ENCODE measurements at regions not wholly inside any gene's neighbourhood (a gene's known extent, or its start where the extent isn't known, plus 50 kb on each side); places are given as distances from the start of the nearest gene placed in this dataset.

- no peak for DNase-seq
Observed at GRCh38 chr11:82365351-82365750, 368.3 kb downstream of the FAM181B start.

- no peak for DNase-seq
Observed at GRCh38 chr11:82356316-82356715, 377.3 kb downstream of the FAM181B start.

GRCh38 chr11:82355313-82355823 is 378.3 kb downstream of the FAM181B start:
- no peak for DNase-seq

DNA sequence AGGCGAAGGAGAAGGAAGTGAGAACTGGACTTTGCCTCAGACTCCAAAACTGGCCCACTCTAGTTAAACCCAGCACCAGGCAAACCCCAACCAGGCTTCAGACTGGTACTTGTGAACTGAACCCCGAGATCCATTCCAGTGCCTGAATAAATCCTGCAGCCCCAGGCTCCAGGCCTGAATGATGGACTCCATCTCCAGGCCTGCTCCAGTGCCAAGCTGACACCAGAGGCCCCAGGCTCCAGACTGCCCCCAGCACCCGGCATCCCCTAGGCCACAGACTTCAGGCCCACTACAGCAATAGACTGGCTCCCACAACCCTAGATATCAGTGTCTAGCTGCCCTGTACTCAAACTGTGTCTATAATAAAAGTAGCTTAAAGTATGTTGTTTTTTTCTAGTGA is 406.8 kb downstream of the FAM181B start:
- DNase-seq: no peak

- no peak for DNase-seq
Observed at GRCh38 chr11:82321206-82321605, 412.5 kb downstream of the FAM181B start.

GRCh38 chr11:82315093-82315492 is 418.6 kb downstream of the FAM181B start:
- no peak for DNase-seq

DNA sequence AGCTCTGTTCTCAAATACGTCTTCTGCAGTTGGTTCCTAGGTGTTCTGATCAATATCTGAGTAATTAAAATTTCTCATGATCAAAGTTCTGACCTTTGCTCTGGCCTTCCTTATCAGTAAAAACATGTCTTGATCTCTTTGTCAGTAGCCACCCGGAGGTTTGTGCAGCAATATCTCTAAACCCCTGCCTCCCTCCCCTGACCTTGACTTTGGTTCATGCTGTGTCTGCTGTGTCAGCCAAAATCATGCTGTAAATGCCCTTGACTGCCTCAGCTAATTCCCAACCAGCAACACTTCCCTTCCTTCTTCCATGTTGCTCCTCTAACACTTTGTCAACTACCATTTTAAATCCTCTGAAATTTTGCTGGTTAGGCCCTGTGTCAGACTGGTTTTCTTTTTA is 424.7 kb downstream of the FAM181B start:
- DNase-seq: no peak

DNA sequence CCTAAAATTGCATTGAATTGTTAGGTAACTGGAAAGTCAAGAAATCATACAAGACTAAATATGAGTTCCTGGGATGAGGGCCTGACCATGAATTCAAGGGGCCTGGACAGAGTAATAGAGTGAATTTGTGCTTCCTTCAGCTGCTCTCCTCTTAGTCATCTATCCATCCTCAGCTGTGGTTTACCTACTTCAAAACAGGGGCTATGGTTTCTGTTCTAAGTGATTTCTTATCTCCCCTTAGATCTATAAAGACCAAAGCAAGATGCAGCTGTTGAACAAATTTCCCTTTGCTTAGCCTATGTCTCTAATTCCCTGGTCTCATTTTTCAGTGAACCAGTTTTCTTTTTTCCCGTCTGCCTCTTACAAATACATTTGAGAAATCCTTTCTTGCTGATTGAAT is 428.5 kb downstream of the FAM181B start:
- no peak for DNase-seq

- no peak for DNase-seq
Observed at GRCh38 chr11:82303671-82304070, 430.0 kb downstream of the FAM181B start.

GRCh38 chr11:82288471-82288870 is 445.2 kb downstream of the FAM181B start:
- no peak for DNase-seq

DNA sequence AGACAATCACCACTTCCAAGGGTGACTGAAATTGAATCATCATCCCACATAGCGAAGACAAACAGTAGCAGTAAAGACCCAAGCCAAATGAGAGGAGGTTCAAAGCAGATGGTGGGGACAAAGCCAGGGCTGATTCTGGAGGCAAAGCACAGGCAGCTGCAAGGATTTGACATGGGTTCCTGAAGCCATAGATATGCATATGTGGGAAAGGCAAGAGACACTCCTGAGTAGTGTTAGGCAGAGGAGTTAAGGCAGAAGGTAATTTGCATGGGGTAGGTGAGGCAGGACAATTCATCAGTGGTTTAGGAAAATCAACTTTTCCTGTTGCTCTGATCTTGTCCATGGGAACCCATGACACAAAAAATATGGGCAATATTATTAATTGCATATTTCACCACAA is 462.8 kb downstream of the FAM181B start:
- DNase-seq: no peak

DNA sequence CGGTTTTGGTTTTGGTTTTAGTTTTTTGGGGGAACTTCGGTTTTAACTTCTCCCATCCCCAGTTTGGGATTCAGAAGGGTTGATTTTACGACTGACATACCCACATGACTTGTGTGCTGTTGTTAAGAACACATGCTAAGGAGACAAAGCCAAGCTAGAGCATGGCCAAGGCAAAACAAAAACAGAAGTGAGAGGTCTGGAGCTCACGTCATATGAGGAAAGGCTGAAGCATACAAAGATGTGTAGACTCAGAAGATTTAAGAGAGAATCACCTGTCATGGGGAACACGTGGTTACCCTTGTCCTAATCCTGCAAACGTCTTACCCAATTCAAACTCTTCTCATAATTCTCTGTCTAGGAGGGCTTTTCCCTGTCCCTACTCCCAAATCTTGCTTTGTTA is 465.0 kb downstream of the FAM181B start:
- no peak for DNase-seq

- DNase-seq: no peak
Observed at GRCh38 chr11:82267186-82267585, 466.5 kb downstream of the FAM181B start.

DNA sequence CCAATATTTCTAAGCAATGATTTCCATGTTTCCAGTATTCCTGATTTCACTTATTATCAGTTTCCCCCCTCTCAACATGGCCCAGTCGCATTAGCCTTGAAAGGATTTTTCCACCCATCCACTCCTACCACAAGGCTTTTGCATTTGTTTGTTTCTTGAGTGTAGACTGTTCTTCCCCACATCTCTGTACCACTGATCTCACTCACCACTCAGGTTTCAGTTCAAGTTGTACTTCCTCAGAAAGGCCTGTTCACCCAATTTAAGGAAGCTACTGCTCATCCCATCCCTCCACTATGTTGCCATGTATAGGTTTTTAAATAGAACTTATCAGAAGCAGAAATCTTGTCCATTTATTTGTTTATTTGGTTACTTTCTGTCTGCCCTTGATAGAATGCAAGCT is 472.3 kb downstream of the FAM181B start:
- DNase-seq: no peak

- DNase-seq: no peak
Observed at GRCh38 chr11:82250047-82250446, 483.6 kb downstream of the FAM181B start.

DNA sequence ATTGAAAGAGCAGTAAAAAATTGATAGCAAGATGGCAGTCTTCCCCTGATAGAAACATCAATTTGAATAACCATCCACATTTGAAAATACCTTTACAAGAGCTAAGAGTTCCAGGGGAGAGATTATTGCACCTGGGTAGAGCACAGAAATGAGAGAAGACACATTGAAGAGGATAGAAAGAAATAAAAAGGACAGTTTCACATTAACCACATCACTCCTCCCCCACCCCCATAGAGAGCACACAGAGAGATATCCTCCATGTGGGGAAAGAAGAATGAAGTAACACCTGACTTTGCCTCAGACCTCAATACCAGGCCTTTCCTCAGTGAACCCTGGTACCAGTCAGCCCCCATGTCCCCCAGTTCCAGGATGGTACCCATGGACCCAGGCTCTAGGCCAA is 486.7 kb downstream of the FAM181B start:
- DNase-seq: no peak

DNA sequence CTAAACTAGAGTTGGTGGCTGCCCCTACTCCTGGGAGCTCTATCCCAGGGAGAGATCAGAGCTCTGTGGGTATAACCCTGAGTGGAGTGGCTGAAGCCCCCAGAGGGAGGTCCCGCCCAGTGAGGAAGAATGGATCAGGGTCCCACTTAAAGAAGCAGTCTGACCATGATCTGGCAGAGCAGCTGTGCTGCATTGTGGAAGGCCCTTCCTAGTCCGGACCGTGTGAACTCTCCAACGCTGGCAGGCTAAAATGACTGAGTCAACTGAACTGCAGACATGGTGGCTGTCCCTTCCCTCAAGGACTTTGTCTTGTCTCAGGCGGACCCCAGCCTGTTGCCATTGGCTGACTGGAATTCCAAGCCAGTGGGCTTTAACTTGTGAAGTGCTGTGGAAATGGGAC is 494.2 kb downstream of the FAM181B start:
- DNase-seq: no peak

GRCh38 chr11:82234256-82234655 is 499.4 kb downstream of the FAM181B start:
- no peak for DNase-seq

GRCh38 chr11:82233201-82233600 is 500.5 kb downstream of the FAM181B start:
- no peak for DNase-seq

- DNase-seq: no peak
Observed at GRCh38 chr11:82229341-82229740, 504.3 kb downstream of the FAM181B start.

DNA sequence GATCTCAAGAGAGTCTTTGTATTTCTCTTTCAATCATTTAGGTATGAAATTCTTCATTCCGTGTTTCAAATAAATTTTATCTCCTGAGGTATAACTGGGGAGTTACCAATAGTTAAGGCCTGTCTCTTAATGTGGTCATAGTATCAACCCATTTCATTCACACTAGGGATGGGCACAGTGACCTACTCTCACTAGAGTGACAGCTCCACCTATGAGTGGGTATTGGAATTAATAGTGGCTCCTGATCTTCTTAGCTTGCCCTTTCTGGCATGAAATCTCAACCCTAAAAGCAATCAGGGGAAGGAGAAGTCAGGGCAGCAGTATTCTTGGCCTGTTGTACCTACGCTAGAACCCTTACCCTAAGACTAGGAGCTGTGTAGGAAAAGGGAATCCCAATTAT is 507.7 kb downstream of the FAM181B start:
- no peak for DNase-seq

DNA sequence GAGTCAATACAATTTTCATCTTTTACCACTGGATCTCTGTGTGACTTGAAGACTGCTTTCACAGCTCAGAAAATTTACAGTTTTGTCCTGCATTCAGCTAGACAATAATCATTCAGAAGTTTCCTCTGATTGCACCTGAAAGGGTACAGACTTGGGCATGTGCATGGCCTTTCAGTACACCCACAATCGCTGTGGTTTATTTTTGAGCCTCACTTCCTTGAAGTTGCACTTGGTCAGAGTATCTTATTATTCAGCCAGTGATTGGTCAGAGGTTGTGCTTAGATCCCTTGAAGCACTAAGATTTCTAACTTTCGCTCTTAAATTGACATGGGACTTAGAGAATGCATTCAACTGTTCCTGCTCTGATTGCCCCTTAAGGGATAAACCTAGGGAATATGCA is 508.2 kb downstream of the FAM181B start:
- no peak for DNase-seq

GRCh38 chr11:82216927-82217570 is 516.6 kb downstream of the FAM181B start:
- no peak for DNase-seq

DNA sequence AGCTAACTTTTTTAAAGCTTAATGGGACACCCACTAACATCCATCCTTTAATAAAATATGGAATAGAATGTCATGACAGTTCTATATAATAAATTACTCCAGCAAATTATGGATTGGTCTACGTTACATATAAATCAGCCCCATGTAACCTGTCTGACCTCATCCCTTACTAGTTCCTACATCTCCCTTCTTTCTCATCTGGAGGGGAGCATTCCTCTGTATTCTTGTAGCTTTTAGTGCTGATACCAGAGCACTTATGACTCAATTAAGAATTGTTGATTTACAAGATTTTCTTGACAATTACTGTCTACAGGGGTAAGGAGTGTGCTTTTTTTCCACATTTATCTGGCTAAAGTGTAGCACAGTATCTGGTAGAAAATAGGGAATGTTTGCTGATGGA is 523.7 kb downstream of the FAM181B start:
- DNase-seq: no peak

GRCh38 chr11:82195283-82195682 is 538.4 kb downstream of the FAM181B start:
- no peak for DNase-seq

Measured in activated gamma-delta T cell (primary cell).